NB4 (cell line): ENCODE measurements at regions not wholly inside any gene's neighbourhood (a gene's known extent, or its start where the extent isn't known, plus 50 kb on each side); places are given as distances from the start of the nearest gene placed in this dataset.

Experiments
- CTCF ChIP-seq: IDR thresholded peaks from one replicate; pipeline ENCODE4 v1.5.1; 2012; ENCODE audit warnings: low read depth, low read length
- MAX ChIP-seq: IDR thresholded peaks from 2 replicates; pipeline ENCODE4 v1.6.1; 2011; ENCODE audit warnings: low read depth, low read length
- POLR2A ChIP-seq: IDR thresholded peaks from 2 replicates; pipeline ENCODE4 v1.6.1; 2011; ENCODE audit warnings: mild to moderate bottlenecking; ENCODE audit not compliant: insufficient read length; ENCODE audit errors: extremely low read depth

- TF ChIP-seq POLR2A (no peak), CTCF (no peak), MAX (no peak)
These were observed 192.2 kb downstream of the TMEM167A start for GRCh38 chr5:82884821-82885471.
